ENCODE measurements at regions not wholly inside any gene's neighbourhood (a gene's known extent, or its start where the extent isn't known, plus 50 kb on each side); places are given as distances from the start of the nearest gene placed in this dataset.
"Not testable (repeated sequence)": the region's sequence is repeated elsewhere in the genome, so short reads cannot be mapped to it uniquely, and the experiment has no call there.

DNA sequence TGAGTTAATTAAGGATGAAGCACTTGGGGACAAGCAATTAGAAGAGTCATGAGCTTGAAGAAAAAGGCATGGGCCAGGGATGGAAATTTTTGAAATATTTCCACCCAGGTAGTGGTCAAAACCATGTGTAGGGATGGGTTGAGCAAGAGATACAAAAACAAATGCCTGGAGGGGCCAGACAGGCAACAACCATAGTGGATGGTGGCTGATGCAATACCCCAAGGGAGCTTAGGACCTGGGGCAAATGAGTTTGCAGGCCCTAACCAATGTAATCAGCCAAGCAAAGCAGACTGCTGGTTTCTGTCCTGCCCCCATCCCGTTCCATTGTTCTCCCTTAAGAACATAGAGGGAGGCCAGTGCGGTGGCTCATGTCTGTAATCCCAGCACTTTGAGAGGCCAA is 119.1 kb upstream of the FGGY start:
- DNase-seq (ENCODE audit: low read depth), result no peak

GRCh38 chr1:59178339-59179187 is 118.3 kb upstream of the FGGY start:
- DNase-seq (ENCODE audit: low read depth), result no peak

DNA sequence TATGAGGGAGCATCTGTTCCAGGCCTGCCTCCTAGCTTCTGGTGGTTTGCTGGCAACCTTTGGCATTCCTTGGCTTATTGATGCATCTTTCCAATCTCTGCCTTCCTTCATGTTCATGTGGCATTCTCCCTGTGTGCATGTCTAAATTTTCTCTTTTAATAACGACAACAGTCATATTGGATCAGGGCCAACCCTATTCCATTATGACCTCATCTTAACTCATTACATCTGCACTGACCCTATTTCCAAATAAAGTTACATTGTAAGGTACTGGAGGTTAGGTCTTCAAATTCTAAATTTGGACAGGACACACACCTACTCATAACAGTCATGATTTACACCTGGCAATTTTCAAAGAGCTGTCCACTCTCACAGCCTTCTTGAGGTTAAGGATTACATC is 117.2 kb upstream of the FGGY start:
- no peak for DNase-seq (ENCODE audit: low read depth)

- no peak for DNase-seq (ENCODE audit: low read depth)
Observed at GRCh38 chr1:59180735-59181134, 116.2 kb upstream of the FGGY start.

GRCh38 chr1:59183749-59184317 is 113.1 kb upstream of the FGGY start:
- no peak for DNase-seq (ENCODE audit: low read depth)

DNA sequence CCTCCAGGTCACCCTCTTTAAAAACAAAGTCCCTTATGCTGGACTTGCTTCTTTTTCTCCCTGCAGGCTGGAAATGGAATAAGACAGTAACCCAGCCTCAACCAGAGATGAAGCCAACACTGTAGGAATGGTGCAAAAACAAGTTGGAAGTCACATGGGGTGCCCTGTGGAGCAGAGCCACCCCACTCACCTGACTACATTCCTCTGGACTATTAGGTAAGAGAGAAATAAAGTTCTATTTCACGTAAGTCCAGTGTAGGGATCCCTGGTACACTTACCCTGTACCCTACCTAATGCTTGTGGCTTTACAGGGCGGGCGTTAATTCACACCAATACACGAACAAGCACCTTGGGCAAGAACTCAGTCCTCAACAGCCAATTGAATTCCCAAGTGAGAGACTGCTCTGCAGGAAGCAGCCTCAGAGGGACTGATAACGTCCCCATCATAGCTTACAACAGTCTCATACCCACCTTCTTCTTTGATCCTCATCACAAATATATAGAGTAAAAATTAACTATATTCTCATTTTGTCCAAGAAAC is 112.5 kb upstream of the FGGY start:
- DNase-seq (ENCODE audit: low read depth), result no peak

- DNase-seq (ENCODE audit: low read depth), result no peak
Observed at GRCh38 chr1:59185163-59185860, 111.6 kb upstream of the FGGY start.

GRCh38 chr1:59186656-59187055 is 110.2 kb upstream of the FGGY start:
- no peak for DNase-seq (ENCODE audit: low read depth)

- no peak for DNase-seq (ENCODE audit: low read depth)
Observed at GRCh38 chr1:59188413-59189213, 108.3 kb upstream of the FGGY start.

DNA sequence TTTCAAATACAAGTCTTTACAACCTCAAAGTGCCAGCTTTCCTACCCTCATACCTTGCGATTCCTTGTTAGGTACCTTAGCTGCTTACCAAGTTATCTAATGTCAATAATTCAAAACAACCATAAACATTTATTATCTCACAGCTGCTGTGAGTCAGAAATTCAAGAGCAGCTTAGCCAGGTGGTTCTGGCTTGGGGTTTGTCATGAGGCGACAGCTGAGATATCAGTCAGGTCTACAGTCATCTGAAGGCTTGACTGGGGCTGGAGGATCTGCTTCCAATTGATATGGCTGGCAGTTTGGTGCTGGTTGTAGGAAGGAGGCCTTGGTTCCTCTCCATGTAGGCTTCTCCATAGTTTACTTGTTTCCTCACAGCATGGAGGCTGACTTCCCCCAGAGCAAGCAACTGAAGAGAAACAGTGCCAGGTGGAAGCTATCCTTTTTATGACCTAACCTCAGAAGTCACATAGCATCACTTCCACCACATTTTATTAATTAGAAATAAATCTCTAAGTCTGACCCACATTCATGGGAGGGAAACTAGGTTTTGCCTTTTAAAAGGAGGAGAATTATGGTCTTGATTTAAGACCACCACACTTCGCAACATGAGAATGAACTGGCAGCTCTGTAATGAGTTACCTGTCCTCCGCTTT is 103.3 kb upstream of the FGGY start:
- no peak for DNase-seq (ENCODE audit: low read depth)

DNA sequence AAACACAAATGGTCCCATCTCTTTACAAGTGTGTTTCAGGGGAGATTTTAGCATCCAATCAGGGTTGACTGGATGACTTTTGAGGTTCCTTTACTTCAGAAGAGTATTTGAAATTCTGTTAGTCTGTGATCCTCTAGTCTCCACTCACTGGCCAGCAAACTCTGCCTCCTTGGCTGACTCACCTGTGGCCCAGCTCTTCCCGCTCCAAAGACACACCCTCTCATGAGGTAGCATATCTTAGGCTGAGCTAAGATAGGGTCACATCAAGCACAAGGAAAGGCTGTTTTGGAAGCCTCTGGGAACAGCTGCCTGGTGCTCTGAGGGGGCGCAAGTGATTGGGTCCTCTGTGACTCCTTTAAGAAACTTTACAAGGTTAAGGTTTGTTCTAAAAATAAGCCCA is 102.3 kb upstream of the FGGY start:
- DNase-seq (ENCODE audit: low read depth), result no peak

- DNase-seq (ENCODE audit: low read depth), result no peak
Observed at GRCh38 chr1:59195151-59195550, 101.7 kb upstream of the FGGY start.

GRCh38 chr1:59198564-59198963 is 98.3 kb upstream of the FGGY start:
- no peak for DNase-seq (ENCODE audit: low read depth)

- no peak for DNase-seq (ENCODE audit: low read depth)
Observed at GRCh38 chr1:59199147-59199546, 97.7 kb upstream of the FGGY start.

- no peak for DNase-seq (ENCODE audit: low read depth)
Observed at GRCh38 chr1:59199719-59200376, 97.0 kb upstream of the FGGY start.

DNA sequence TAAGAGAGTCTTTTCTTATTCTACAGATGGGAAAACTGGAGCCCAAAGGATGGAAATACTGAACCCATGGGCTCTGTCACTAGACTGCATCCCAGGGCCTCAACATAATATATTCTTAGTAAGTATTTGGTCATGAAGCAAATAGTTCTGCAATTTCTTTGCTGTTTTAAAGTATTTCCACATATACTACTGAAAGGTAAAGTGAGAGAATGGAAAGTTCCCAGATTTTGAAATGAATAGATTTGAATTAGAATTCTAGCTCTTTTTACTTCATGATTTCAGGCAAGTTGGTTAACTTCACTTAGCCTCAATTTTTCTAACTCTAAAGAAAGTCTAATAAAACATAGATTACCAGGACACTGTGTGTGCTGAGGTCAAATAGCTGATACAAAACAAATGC is 95.6 kb upstream of the FGGY start:
- no peak for DNase-seq (ENCODE audit: low read depth)

DNA sequence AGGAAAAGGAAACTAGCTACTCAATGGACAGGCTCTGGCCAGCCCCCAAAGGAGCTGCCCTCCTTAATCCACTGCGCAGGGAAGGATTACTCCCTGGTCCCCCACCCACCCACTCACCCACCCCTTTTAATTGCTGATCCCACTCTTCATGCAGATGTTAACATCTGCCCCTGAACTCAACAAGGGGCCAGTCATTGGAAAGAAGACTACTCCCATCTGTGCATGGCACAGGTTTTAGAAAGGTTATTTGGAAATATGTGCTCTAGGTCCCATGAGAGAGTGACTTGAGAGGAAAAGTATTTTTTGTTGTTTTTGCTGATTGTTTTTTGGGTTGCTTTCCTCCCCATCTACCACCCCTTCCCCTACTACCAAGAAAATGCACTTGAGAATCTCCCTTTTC is 94.4 kb upstream of the FGGY start:
- no peak for DNase-seq (ENCODE audit: low read depth)

DNA sequence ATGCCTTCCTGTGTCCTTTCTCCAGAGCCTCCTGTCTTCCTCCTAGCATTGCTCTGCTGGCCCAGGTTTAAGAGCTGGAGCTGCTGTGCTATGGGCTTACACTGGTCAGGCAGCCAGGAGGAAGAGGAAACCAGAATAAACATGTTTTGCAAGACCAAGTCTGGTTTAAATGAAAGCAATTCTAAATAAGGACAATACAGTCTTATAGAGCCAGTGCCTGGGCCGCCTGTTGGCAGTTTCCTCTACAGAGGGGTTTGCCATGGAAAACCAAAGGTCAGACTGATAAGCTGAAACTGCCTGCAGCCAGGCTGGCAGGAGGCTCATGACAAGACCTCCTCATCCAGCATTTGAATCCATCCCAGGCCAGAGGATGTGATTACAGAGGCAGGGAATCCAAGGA is 92.9 kb upstream of the FGGY start:
- DNase-seq (ENCODE audit: low read depth), result no peak

GRCh38 chr1:59206616-59207015 is 90.3 kb upstream of the FGGY start:
- DNase-seq (ENCODE audit: low read depth), result not testable (repeated sequence)

DNA sequence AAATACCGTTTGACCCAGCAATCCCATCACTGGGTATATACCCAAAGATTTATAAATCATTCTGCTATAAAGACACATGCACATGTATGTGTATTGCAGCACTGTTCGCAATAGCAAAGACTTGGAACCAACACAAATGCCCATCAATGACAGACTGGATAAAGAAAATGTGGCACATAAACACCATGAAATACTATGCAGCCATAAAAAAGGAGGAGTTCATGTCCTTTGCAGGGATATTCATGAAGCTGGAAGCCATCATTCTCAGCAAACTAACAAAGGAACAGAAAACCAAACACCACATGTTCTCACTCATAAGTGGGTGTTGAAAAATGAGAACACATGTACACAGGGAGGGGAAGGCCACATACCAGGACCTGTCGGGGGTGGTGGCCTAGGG is 86.5 kb upstream of the FGGY start:
- not testable (repeated sequence) for DNase-seq (ENCODE audit: low read depth)

DNA sequence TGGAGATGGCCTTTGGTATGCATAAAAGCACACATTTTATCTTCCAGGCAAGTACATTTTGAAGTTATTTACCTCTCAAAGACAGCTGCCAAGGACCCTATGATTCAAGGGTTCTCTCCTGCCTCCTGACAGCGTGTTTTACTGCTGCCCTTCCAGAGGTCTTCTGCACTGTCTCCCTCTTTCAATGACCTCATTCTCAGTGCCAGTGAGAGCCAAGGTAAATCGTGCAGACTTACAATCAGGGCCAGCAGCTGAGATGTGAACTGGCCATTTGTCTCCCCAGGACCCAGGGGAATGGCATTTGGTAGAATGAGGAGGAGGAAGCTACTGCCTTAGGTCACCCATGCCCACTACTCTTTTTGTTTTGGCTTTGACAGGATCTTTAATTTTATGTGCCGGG is 84.2 kb upstream of the FGGY start:
- DNase-seq (ENCODE audit: low read depth), result no peak
